Gastroesophageal sphincter (tissue), 4 donors: ENCODE measurements at regions not wholly inside any gene's neighbourhood (a gene's known extent, or its start where the extent isn't known, plus 50 kb on each side); places are given as distances from the start of the nearest gene placed in this dataset.

Experiments
- ATAC-seq: fragments of 150-250 bp; one replicate; pipeline ENCODE4 v1.9.1; 2016; ENCODE audit warnings: mild to moderate bottlenecking, moderate library complexity
- H3K27ac ChIP-seq, 4 donors: fragments of 200-600 bp; sonication (generic) in 3 of 4; 1 replicate in 3 of 4; 2 replicates in 1 of 4; pipeline ENCODE4 v1.5.1; 2016 to 2019
- H3K27me3 ChIP-seq: fragments of 200-600 bp; sonication (generic); one replicate; pipeline ENCODE4 v1.5.1; 2019
- H3K36me3 ChIP-seq, 2 donors: fragments of 200-600 bp; sonication (generic); one replicate each; pipeline ENCODE4 v1.5.1; 2019; ENCODE audit warnings: control low read depth in 1 of 2
- H3K4me1 ChIP-seq, 3 donors: fragments of 200-600 bp; sonication (generic); 1 replicate in 2 of 3; 2 replicates in 1 of 3; pipeline ENCODE4 v1.5.1; 2016 to 2019; ENCODE audit warnings: control low read depth in 2 of 3
- H3K4me3 ChIP-seq, 2 donors: fragments of 200-600 bp; sonication (generic); one replicate each; pipeline ENCODE4 v1.5.1; 2019; ENCODE audit warnings: mild to moderate bottlenecking in 1 of 2, moderate library complexity in 1 of 2
- H3K9me3 ChIP-seq, 3 donors: fragments of 200-600 bp; sonication (generic); one replicate each; pipeline ENCODE4 v1.5.1; 2017 to 2019; ENCODE audit warnings: control low read depth in 2 of 3
- CTCF ChIP-seq, 4 experiments: fragments of 200-600 bp in 2 of 4; fragments of 450-650 bp in 2 of 4; sonication (generic) in 1 of 4; IDR thresholded peaks; one replicate each; pipeline ENCODE4 v1.5.1; 2017 to 2019; ENCODE audit warnings: antibody characterized with exemption in 4 of 4, mild to moderate bottlenecking in 2 of 4, moderate library complexity in 2 of 4
- EP300 ChIP-seq: sonication (generic); formaldehyde crosslinking; IDR thresholded peaks from one replicate; pipeline ENCODE4 v1.6.1; 2017; ENCODE audit warnings: antibody characterized with exemption, mild to moderate bottlenecking
- POLR2A ChIP-seq, 2 donors: fragments of 450-650 bp; IDR thresholded peaks; one replicate each; pipeline ENCODE4 v1.6.1; 2017; ENCODE audit warnings: antibody characterized with exemption in 2 of 2, mild to moderate bottlenecking in 2 of 2, moderate library complexity in 1 of 2
- POLR2AphosphoS5 ChIP-seq: sonication (generic); formaldehyde crosslinking; IDR thresholded peaks from one replicate; pipeline ENCODE4 v1.6.1; 2017; ENCODE audit warnings: antibody characterized with exemption
- WGBS, 2 donors: methylation state at CpG; one replicate each; pipeline ENCODE4 v1.1.5; 2018; ENCODE audit warnings: low coverage in 1 of 2; 5-methylcytosine and 5-hydroxymethylcytosine counted together

- Histone ChIP-seq H3K9me3 (no peaks in the 10 kb centered on the region), H3K4me1 (no peaks in the 10 kb centered on the region), H3K27ac (no peak overlapping the region), H3K27me3 (peaks cover 73% of the 10 kb centered on the region), H3K36me3 (no peaks in the 10 kb centered on the region), H3K4me3 (no peak overlapping the region)
- ATAC-seq = no peak
- 81 to 89% methylated on average over 15 of the region's 23 CpGs for WGBS, 2 donors
- no peak for TF ChIP-seq EP300
- TF ChIP-seq POLR2AphosphoS5 = no peak
- TF ChIP-seq POLR2A (IDR thresholded peaks at IDR 0.05) = no peak
- no peak for TF ChIP-seq CTCF (IDR thresholded peaks at IDR 0.05)
Observed at GRCh38 chr4:8762951-8763735, 108.5 kb downstream of the HMX1 start.

GRCh38 chr4:8762356-8762755, 109.3 kb downstream of the HMX1 start:
- 47% methylated on average over 4 of the region's 7 CpGs; no CpG with 5 or more reads in 1 of the 2 donors for WGBS, 2 donors
- H3K36me3 ChIP-seq = no peaks in the 10 kb centered on the region
- TF ChIP-seq CTCF (IDR thresholded peaks at IDR 0.05) (no peak), POLR2A (IDR thresholded peaks at IDR 0.05) (no peak), POLR2AphosphoS5 (no peak), EP300 (no peak)
- H3K9me3 ChIP-seq = no peaks in the 10 kb centered on the region
- no peak overlapping the region for H3K27ac ChIP-seq
- H3K27me3 ChIP-seq = peaks cover 65% of the 10 kb centered on the region
- no peaks in the 10 kb centered on the region for H3K4me1 ChIP-seq
- no peak overlapping the region for H3K4me3 ChIP-seq
- ATAC-seq = no peak

- 53% methylated on average over 3 of the region's 11 CpGs; no CpG with 5 or more reads in 1 of the 2 donors for WGBS, 2 donors
- ATAC-seq = no peak
- Histone ChIP-seq H3K4me1 (no peaks in the 10 kb centered on the region), H3K9me3 (peaks cover 0 to 2% (median 0%) of the 10 kb centered on the region in 3 donors), H3K36me3 (no peaks in the 10 kb centered on the region), H3K4me3 (no peak overlapping the region), H3K27ac (no peak overlapping the region), H3K27me3 (peaks cover 60% of the 10 kb centered on the region)
- TF ChIP-seq POLR2AphosphoS5 (no peak), EP300 (no peak), CTCF (IDR thresholded peaks at IDR 0.05) (no peak)
Observed at GRCh38 chr4:8761824-8762205, 109.8 kb downstream of the HMX1 start.

DNA sequence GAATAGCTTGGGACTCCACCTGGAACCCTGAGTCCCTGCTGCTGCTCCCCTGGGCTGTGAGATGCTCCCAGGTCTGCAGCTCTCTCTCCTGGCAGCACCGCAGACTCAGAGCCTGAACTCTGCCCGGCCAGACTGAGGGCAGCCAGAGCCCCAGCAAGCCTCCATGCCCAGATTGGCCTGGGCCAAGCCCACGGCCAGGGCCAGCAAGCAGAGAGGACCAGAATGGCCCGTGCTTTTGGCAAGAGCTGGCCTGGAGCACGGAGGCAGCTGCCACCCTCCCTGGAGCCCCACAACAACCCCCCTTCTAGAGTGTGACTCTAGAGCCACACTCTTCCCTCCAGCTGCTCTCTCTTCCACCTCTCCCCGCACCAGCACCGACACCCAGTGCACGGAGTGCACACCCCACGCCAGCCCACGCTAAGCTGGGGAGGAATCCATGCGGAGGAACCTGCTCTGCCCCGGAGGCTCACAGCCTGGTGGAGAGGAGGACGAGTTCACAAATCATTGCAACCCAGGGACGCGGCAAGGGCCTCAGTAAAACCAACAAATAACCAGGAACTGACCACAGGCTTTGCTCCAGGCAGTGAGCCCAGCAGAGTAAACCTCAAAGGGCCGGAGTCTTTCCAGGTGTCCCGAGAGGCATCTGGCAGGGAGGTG, 110.3 kb downstream of the HMX1 start:
- WGBS, 2 donors = no CpG with 5 or more reads among the region's 17 CpGs
- no peak for TF ChIP-seq POLR2A (IDR thresholded peaks at IDR 0.05)
- no peak for TF ChIP-seq EP300
- no peak for TF ChIP-seq POLR2AphosphoS5
- TF ChIP-seq CTCF (IDR thresholded peaks at IDR 0.05) = no peak
- H3K27me3 ChIP-seq = peaks cover 55% of the 10 kb centered on the region
- peak; percentile 25 for ATAC-seq
- peaks cover 0 to 7% (median 0%) of the 10 kb centered on the region in 3 donors for H3K9me3 ChIP-seq
- no peaks in the 10 kb centered on the region for H3K36me3 ChIP-seq
- H3K4me3 ChIP-seq = no peak overlapping the region
- H3K27ac ChIP-seq = no peak overlapping the region
- H3K4me1 ChIP-seq = no peaks in the 10 kb centered on the region

DNA sequence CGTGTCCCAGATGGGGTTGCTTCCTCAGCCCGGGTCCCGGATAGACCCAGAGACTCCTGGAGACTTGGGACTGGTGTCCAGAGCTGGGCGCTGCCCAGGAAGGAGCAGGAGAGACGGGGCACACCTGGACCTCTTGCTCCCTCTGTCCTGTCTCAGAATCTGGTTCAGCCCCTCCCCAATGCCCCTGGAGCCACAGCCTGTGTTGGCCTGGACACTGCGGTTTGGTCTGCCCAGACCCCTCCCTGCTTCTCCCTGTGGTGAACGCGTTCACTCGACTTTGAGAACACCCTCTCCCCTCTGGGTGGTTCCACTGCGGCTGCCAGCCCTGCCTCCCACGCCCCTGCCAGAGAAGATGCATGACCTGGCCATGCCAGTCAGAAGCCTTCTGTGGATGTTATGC, 111.1 kb downstream of the HMX1 start:
- H3K27me3 ChIP-seq = peaks cover 48% of the 10 kb centered on the region
- 57 to 92% methylated on average over 4 to 5 of the region's 11 CpGs for WGBS, 2 donors
- peaks cover 0 to 9% (median 0%) of the 10 kb centered on the region in 3 donors for H3K9me3 ChIP-seq
- no peak overlapping the region for H3K27ac ChIP-seq
- TF ChIP-seq CTCF (IDR thresholded peaks at IDR 0.05) (no peak), EP300 (no peak), POLR2A (IDR thresholded peaks at IDR 0.05) (no peak), POLR2AphosphoS5 (no peak)
- H3K4me1 ChIP-seq = no peaks in the 10 kb centered on the region
- H3K36me3 ChIP-seq = no peaks in the 10 kb centered on the region
- no peak for ATAC-seq
- H3K4me3 ChIP-seq = no peak overlapping the region
